ENCODE measurements at regions not wholly inside any gene's neighbourhood (a gene's known extent, or its start where the extent isn't known, plus 50 kb on each side); places are given as distances from the start of the nearest gene placed in this dataset.
"Not testable (repeated sequence)": the region's sequence is repeated elsewhere in the genome, so short reads cannot be mapped to it uniquely, and the experiment has no call there.

- 60% methylated on average over 2 of the region's 5 CpGs for WGBS
- not testable (repeated sequence) for DNase-seq (ENCODE audit: low spot score); H3K9me3 ChIP-seq (ENCODE audit: control insufficient read depth in 4 of 4, low read length in 3 of 4); H3K27me3 ChIP-seq (ENCODE audit: control insufficient read depth in 4 of 4, insufficient read depth in 4 of 4, low read length in 3 of 4); H3K36me3 ChIP-seq (ENCODE audit: control insufficient read depth in 4 of 4, insufficient read depth in 3 of 4, low read depth in 1 of 4, low read length in 3 of 4); H3K9ac ChIP-seq (ENCODE audit: low read depth in 1 of 2, low read length in 2 of 2); H3K27ac ChIP-seq (ENCODE audit: low read depth in 1 of 2, low read length in 2 of 2); H3K4me1 ChIP-seq (ENCODE audit: control insufficient read depth in 4 of 4, insufficient read depth in 4 of 4, low read length in 3 of 4); H3K4me3 ChIP-seq (ENCODE audit: low read depth in 1 of 3, low read length in 3 of 3)
Measured at GRCh38 chr2:87419980-87420379, 327.9 kb upstream of the PLGLB2 start.

GRCh38 chr2:87420954-87421353 is 326.9 kb upstream of the PLGLB2 start:
- not testable (repeated sequence) for H3K36me3 ChIP-seq (ENCODE audit: control insufficient read depth in 4 of 4, insufficient read depth in 3 of 4, low read depth in 1 of 4, low read length in 3 of 4); H3K9me3 ChIP-seq (ENCODE audit: control insufficient read depth in 4 of 4, low read length in 3 of 4); H3K9ac ChIP-seq (ENCODE audit: low read depth in 1 of 2, low read length in 2 of 2); DNase-seq (ENCODE audit: low spot score); H3K4me1 ChIP-seq (ENCODE audit: control insufficient read depth in 4 of 4, insufficient read depth in 4 of 4, low read length in 3 of 4); H3K27ac ChIP-seq (ENCODE audit: low read depth in 1 of 2, low read length in 2 of 2); H3K27me3 ChIP-seq (ENCODE audit: control insufficient read depth in 4 of 4, insufficient read depth in 4 of 4, low read length in 3 of 4); H3K4me3 ChIP-seq (ENCODE audit: low read depth in 1 of 3, low read length in 3 of 3)
- 77% methylated on average over 4 of the region's 4 CpGs for WGBS

- not testable (repeated sequence) for H3K4me1 ChIP-seq (ENCODE audit: control insufficient read depth in 4 of 4, insufficient read depth in 4 of 4, low read length in 3 of 4); H3K36me3 ChIP-seq (ENCODE audit: control insufficient read depth in 4 of 4, insufficient read depth in 3 of 4, low read depth in 1 of 4, low read length in 3 of 4); DNase-seq (ENCODE audit: low spot score); H3K9ac ChIP-seq (ENCODE audit: low read depth in 1 of 2, low read length in 2 of 2); H3K4me3 ChIP-seq (ENCODE audit: low read depth in 1 of 3, low read length in 3 of 3); H3K9me3 ChIP-seq (ENCODE audit: control insufficient read depth in 4 of 4, low read length in 3 of 4); H3K27ac ChIP-seq (ENCODE audit: low read depth in 1 of 2, low read length in 2 of 2); H3K27me3 ChIP-seq (ENCODE audit: control insufficient read depth in 4 of 4, insufficient read depth in 4 of 4, low read length in 3 of 4)
- WGBS: 73% methylated on average over 6 of the region's 7 CpGs
Measured at GRCh38 chr2:87423796-87424762, 323.8 kb upstream of the PLGLB2 start.

GRCh38 chr2:87424763-87425154 is 323.1 kb upstream of the PLGLB2 start:
- not testable (repeated sequence) for H3K27ac ChIP-seq (ENCODE audit: low read depth in 1 of 2, low read length in 2 of 2); H3K4me1 ChIP-seq (ENCODE audit: control insufficient read depth in 4 of 4, insufficient read depth in 4 of 4, low read length in 3 of 4); H3K9ac ChIP-seq (ENCODE audit: low read depth in 1 of 2, low read length in 2 of 2); DNase-seq (ENCODE audit: low spot score); H3K4me3 ChIP-seq (ENCODE audit: low read depth in 1 of 3, low read length in 3 of 3); H3K27me3 ChIP-seq (ENCODE audit: control insufficient read depth in 4 of 4, insufficient read depth in 4 of 4, low read length in 3 of 4); H3K9me3 ChIP-seq (ENCODE audit: control insufficient read depth in 4 of 4, low read length in 3 of 4); H3K36me3 ChIP-seq (ENCODE audit: control insufficient read depth in 4 of 4, insufficient read depth in 3 of 4, low read depth in 1 of 4, low read length in 3 of 4)
- no CpG with 5 or more reads among the region's 1 CpG for WGBS

- not testable (repeated sequence) for H3K27ac ChIP-seq (ENCODE audit: low read depth in 1 of 2, low read length in 2 of 2); H3K9me3 ChIP-seq (ENCODE audit: control insufficient read depth in 4 of 4, low read length in 3 of 4); H3K27me3 ChIP-seq (ENCODE audit: control insufficient read depth in 4 of 4, insufficient read depth in 4 of 4, low read length in 3 of 4); H3K4me3 ChIP-seq (ENCODE audit: low read depth in 1 of 3, low read length in 3 of 3); DNase-seq (ENCODE audit: low spot score); H3K36me3 ChIP-seq (ENCODE audit: control insufficient read depth in 4 of 4, insufficient read depth in 3 of 4, low read depth in 1 of 4, low read length in 3 of 4); H3K9ac ChIP-seq (ENCODE audit: low read depth in 1 of 2, low read length in 2 of 2); H3K4me1 ChIP-seq (ENCODE audit: control insufficient read depth in 4 of 4, insufficient read depth in 4 of 4, low read length in 3 of 4)
- 57% methylated on average over 3 of the region's 3 CpGs for WGBS
Measured at GRCh38 chr2:87425191-87425590, 322.7 kb upstream of the PLGLB2 start.

- H3K4me3 ChIP-seq (ENCODE audit: low read depth in 1 of 3, low read length in 3 of 3); DNase-seq (ENCODE audit: low spot score); H3K9me3 ChIP-seq (ENCODE audit: control insufficient read depth in 4 of 4, low read length in 3 of 4); H3K27me3 ChIP-seq (ENCODE audit: control insufficient read depth in 4 of 4, insufficient read depth in 4 of 4, low read length in 3 of 4); H3K36me3 ChIP-seq (ENCODE audit: control insufficient read depth in 4 of 4, insufficient read depth in 3 of 4, low read depth in 1 of 4, low read length in 3 of 4); H3K9ac ChIP-seq (ENCODE audit: low read depth in 1 of 2, low read length in 2 of 2); H3K4me1 ChIP-seq (ENCODE audit: control insufficient read depth in 4 of 4, insufficient read depth in 4 of 4, low read length in 3 of 4); H3K27ac ChIP-seq (ENCODE audit: low read depth in 1 of 2, low read length in 2 of 2): not testable (repeated sequence)
- WGBS: 66% methylated on average over 3 of the region's 3 CpGs
Measured at GRCh38 chr2:87425717-87426116, 322.2 kb upstream of the PLGLB2 start.

- not testable (repeated sequence) for H3K27me3 ChIP-seq (ENCODE audit: control insufficient read depth in 4 of 4, insufficient read depth in 4 of 4, low read length in 3 of 4); H3K27ac ChIP-seq (ENCODE audit: low read depth in 1 of 2, low read length in 2 of 2); DNase-seq (ENCODE audit: low spot score); H3K9me3 ChIP-seq (ENCODE audit: control insufficient read depth in 4 of 4, low read length in 3 of 4); H3K36me3 ChIP-seq (ENCODE audit: control insufficient read depth in 4 of 4, insufficient read depth in 3 of 4, low read depth in 1 of 4, low read length in 3 of 4); H3K9ac ChIP-seq (ENCODE audit: low read depth in 1 of 2, low read length in 2 of 2); H3K4me1 ChIP-seq (ENCODE audit: control insufficient read depth in 4 of 4, insufficient read depth in 4 of 4, low read length in 3 of 4); H3K4me3 ChIP-seq (ENCODE audit: low read depth in 1 of 3, low read length in 3 of 3)
- 84% methylated on average over 2 of the region's 2 CpGs for WGBS
Measured at GRCh38 chr2:87428452-87429130, 319.3 kb upstream of the PLGLB2 start.

GRCh38 chr2:87429206-87429930 is 318.5 kb upstream of the PLGLB2 start:
- 75% methylated on average over 9 of the region's 9 CpGs for WGBS
- DNase-seq (ENCODE audit: low spot score): not testable (repeated sequence)

More at GRCh38 chr2:87429206-87429930, 318.5 kb upstream of the PLGLB2 start:
- not testable (repeated sequence) for H3K9me3 ChIP-seq (ENCODE audit: control insufficient read depth in 4 of 4, low read length in 3 of 4); H3K9ac ChIP-seq (ENCODE audit: low read depth in 1 of 2, low read length in 2 of 2); H3K27ac ChIP-seq (ENCODE audit: low read depth in 1 of 2, low read length in 2 of 2); H3K4me3 ChIP-seq (ENCODE audit: low read depth in 1 of 3, low read length in 3 of 3); H3K4me1 ChIP-seq (ENCODE audit: control insufficient read depth in 4 of 4, insufficient read depth in 4 of 4, low read length in 3 of 4); H3K27me3 ChIP-seq (ENCODE audit: control insufficient read depth in 4 of 4, insufficient read depth in 4 of 4, low read length in 3 of 4); H3K36me3 ChIP-seq (ENCODE audit: control insufficient read depth in 4 of 4, insufficient read depth in 3 of 4, low read depth in 1 of 4, low read length in 3 of 4)
